Muscle of back (tissue), 3 donors: ENCODE measurements at regions not wholly inside any gene's neighbourhood (a gene's known extent, or its start where the extent isn't known, plus 50 kb on each side); places are given as distances from the start of the nearest gene placed in this dataset.

Source experiments
- DNase-seq, 3 donors: peaks; one replicate each; pipeline versions ENCODE4 v3.0.0 to v3.0.0-alpha.2; 2013

DNA sequence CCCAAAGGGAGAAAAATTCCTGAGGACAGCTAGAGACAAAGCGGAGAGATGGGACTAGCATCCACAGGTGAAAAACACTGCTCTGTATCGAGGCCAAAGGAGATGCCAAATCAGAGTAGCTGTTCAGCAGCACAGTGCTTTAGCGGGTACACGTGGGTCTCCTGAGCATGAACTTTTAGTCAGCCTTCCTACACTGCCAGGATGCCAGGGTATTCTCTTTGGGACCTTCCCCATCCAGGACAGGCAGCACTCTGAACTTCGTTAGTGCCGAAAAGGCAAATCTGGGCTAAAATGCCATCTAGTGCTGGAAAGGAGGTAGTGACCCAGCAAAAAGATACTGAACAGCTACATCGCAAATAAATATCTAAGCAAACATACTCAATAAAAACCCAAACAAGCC lies 64.9 kb downstream of the C6orf58 start:
- DNase-seq, result peak; percentile 1 to 33 (median 6)
